ENCODE measurements at regions not wholly inside any gene's neighbourhood (a gene's known extent, or its start where the extent isn't known, plus 50 kb on each side); places are given as distances from the start of the nearest gene placed in this dataset.

- TF ChIP-seq CTCF (IDR thresholded peaks at IDR 0.05): no peak
- no peak for TF ChIP-seq POLR2A (IDR thresholded peaks at IDR 0.05)
These were observed 121.4 kb downstream of the GPAT3 start for GRCh38 chr4:83657336-83657735.

Measured in testis (tissue), 2 donors.